ENCODE measurements at regions not wholly inside any gene's neighbourhood (a gene's known extent, or its start where the extent isn't known, plus 50 kb on each side); places are given as distances from the start of the nearest gene placed in this dataset.

DNA sequence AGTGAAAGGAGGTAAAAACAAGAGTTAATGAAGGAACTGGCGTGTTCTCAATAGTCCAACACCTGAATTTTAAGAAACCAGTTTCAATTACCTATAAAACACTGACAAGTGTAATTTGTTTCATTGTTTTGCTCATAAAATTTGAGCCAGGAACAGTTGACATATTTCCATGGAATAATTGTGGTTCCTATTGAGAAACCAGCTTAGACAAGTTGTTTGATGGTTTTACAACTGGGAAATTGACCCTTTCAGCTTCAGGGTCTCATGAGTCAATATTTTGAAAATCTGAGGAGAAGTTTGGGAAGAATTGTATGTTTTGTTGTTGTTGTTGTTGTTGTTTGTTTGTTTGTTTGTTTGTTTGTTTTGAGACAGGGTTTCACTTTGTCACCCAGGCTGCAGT, 69.1 kb upstream of the GADD45A start:
- DNase-seq = no peak

DNA sequence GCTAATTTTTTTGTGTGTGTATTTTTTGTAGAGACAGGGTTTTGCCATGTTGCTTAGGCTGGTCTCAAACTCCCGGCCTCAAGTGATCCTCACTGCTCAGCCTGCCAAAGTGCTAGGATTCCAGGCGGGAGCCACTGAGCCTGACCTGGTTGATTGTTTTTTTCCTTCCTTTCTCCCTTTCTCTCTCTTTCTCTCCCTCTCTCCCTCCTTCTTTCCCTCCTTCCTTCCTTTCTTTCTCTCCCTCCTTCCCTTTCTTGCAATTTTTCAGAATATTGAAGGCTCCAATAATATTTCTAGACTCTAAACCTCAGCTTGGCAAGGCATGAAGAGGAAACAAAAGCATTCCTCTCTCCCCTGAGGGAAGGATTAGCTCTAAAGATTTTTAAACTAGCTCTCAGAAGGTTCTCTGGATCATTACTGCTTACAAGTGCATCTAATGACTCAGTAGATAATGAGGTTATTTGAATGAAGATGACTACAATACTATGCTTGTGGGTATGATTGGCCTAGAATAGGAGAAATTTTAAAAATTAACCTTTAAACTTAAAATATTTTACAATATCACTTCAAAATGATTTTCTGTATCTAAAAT, 68.5 kb upstream of the GADD45A start:
- DNase-seq = no peak

DNA sequence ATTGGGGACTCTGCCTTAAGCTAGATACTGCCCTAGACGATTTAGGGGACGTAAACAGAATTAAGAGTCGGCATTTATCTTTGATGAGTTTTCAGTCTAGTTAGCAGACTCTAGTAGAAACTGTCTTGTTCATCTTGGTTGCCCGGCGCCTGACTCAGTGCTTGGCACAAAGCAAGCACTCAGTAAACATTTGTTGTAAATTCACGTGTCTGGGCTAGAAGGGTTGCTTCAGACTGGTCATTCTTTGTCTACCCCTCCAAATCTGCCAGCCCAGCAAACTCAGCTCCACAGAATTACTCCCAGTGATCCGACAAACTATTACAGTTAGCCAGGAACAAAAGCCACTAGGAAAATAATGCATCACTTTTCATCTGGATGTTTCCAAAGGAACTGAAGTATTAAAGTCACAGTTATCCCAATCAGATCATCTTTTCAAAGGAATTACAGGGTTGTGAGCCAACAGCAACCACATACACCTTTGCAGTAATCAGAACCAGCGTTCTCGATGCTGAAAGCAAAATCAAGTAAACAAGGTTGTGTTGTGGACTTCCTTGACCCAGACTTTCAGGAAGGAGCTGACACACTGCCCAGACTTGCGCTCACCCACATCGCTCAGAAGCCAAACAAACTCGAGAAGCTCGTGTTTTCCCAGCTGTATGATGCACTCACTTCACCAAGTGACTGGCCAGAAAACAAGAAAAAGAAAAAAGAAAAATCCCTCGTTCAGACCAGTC, 66.5 kb upstream of the GADD45A start:
- DNase-seq = peak; percentile 75

DNA sequence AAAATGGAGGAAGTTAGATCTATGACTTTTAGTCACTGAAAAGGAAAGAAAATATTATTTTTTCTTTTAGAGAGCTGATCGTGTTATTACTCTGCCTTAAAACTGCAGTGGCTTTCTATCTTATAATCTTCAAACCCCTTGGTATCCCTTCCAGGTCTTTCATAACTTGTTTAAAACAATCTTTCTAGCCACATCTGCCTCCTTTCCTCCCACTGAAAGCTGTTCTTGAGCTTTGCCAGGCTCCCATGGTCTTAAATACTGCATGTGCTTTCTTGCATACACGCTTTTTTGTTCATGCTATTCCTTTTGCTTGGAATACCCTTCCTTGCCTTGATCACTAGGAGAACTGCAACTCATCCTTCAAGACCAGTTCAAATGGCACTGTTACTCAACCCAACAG, 65.9 kb upstream of the GADD45A start:
- DNase-seq = peak; percentile 10

GRCh38 chr1:67623906-67624305, 61.1 kb upstream of the GADD45A start:
- DNase-seq = no peak

- DNase-seq = no peak
These were observed 60.3 kb upstream of the GADD45A start for GRCh38 chr1:67624680-67625079.

GRCh38 chr1:67626090-67626860, 58.7 kb upstream of the GADD45A start:
- DNase-seq = no peak

DNA sequence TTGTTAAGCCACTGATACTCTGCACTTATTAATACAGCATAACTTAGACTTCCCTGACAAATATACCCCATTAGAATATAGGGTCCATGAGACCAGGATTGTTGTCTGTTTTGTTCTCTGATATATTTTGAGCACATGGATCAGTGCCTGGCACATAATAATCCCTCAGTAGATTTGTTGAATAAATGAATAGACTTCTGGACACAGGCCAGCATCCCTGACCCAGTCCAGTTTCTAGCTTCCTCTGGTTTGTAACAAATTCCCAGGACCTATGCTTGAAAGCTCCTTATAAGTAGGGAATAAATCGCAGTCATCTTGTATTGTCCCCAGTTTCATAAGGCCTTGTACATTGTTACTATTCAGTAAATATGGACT, 58.2 kb upstream of the GADD45A start:
- DNase-seq = no peak

DNA sequence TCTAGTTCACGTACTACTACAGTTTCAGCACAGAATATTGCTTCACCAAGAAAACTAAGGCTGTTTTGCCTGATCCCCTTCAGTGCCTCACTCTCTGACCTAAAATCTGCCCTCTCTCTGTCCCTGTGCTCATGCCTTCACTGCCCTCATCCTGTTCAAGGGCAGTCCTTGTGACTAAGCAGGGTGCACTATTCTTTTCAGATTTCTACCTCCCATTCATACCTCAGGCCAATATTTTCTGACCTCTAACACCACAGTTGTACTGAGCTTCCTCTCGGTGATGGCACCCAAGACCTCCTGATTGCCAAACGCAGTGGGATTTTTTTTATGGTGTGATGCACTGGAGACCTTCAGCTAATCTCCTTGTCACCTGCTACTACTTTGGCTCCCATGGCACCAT, 57.7 kb upstream of the GADD45A start:
- no peak for DNase-seq

- no peak for DNase-seq
These were observed 57.1 kb upstream of the GADD45A start for GRCh38 chr1:67627906-67628305.

- peak; percentile 78 for DNase-seq
These were observed 55.5 kb upstream of the GADD45A start for GRCh38 chr1:67629370-67630075.

DNA sequence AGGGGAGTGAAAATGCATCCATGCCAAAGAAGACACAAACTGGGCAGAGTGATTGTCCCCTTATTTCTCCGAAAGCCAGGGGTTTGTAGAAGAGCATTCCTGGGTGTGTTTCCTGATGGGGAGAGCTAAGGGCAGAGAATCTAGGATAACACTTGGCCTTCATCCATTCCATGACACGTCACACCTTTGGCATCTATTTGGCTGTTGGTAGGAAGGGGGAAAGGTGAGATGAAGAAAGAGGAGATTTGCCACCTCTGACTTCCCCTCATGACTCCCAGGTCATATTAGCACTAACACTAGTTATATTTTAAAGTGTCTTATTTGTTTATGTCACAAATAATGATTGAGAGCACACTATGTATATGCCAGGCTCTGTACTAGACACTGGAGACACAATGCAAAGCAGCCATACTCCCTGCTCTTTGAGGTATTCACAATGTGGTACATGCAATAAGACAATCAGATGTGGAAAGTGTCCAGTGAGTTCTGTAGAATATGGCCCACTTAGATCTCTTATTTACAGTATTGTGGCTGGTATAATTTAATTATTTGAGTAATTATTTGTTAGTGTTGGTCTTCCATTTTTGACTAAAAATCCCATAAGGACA, 54.5 kb upstream of the GADD45A start:
- DNase-seq = no peak

DNA sequence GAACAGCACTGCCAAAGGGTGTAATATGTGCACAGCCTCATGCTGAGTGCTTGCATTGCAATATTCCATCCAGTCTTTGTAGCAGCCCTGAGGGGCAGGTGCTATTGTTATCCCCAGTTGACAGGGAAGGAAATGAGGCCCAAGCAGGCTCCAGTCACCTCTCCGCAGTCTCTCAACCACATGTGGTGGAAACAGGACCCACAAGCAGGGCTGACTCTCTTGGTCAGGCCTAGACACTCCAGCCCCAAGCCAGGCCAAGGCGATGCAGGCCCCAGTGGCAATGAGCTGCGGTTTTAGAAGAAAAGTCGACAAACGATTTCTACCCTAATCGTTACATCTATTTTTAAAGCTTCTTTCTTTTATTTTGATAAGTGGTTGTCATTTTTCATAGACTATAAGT, 52.6 kb upstream of the GADD45A start:
- no peak for DNase-seq

GRCh38 chr1:67632811-67633655, 52.0 kb upstream of the GADD45A start:
- DNase-seq = no peak

GRCh38 chr1:67634396-67634935, 50.5 kb upstream of the GADD45A start:
- no peak for DNase-seq

GRCh38 chr1:67635055-67635809, 49.8 kb upstream of the GADD45A start:
- DNase-seq = no peak

Measured in tongue (tissue), 1 donor.